IMR-90 (cell line): ENCODE measurements at regions not wholly inside any gene's neighbourhood (a gene's known extent, or its start where the extent isn't known, plus 50 kb on each side); places are given as distances from the start of the nearest gene placed in this dataset.

ENCODE experiments used
- ATAC-seq: fragments of 200-7000 bp; cut with Tn5 transposase; 2 replicates; pipeline ENCODE4 v1.9.1; 2020; ENCODE audit warnings: low read depth, mild to moderate bottlenecking, moderate library complexity
- BruUV-seq: library from RNA; stranded (reverse); fragments of 400-500 nt; replicated peaks from 2 replicates; lab custom pipeline; 2021; lab: Mats Ljungman, UMichigan
- CTCF ChIA-PET: fragments of 300-600 bp; formaldehyde crosslinking; extraction: SDS; loops from one replicate; lab custom pipeline; 2021; ENCODE audit warnings: antibody characterized with exemption; lab: Yijun Ruan, JAX
- POLR2A ChIA-PET: fragments of 300-600 bp; sonication (Branson Sonifier 250); formaldehyde crosslinking; loops from one replicate; lab custom pipeline; 2022; ENCODE audit warnings: antibody characterized with exemption; ENCODE audit not compliant: unreplicated experiment; lab: Charles Lee
- DNase-seq: peaks from one replicate; pipeline ENCODE4 v3.0.0; 2013
- H2AFZ ChIP-seq: replicated peaks from 2 replicates; pipeline ENCODE3; 2013; ENCODE audit warnings: low read length, mild to moderate bottlenecking; ENCODE audit not compliant: poor library complexity
- H2AK5ac ChIP-seq: 2 replicates; pipeline ENCODE4 v1.6.1; 2013; ENCODE audit warnings: low read depth, low read length, inconsistent platforms
- H2AK9ac ChIP-seq: replicated peaks from 2 replicates; pipeline ENCODE3; 2013; ENCODE audit warnings: mild to moderate bottlenecking, low read depth, low read length, moderate library complexity; ENCODE audit not compliant: poor library complexity
- H2BK120ac ChIP-seq: 2 replicates; pipeline ENCODE4 v1.6.1; 2013; ENCODE audit warnings: low read depth, low read length, inconsistent platforms
- H2BK15ac ChIP-seq: 3 replicates; pipeline ENCODE4 v1.6.1; 2013; ENCODE audit warnings: low read depth, low read length, inconsistent platforms
- H2BK20ac ChIP-seq: 2 replicates; pipeline ENCODE4 v1.6.1; 2013; ENCODE audit warnings: low read depth, mild to moderate bottlenecking, inconsistent platforms, low read length, moderate library complexity
- H2BK5ac ChIP-seq: 2 replicates; pipeline ENCODE4 v1.6.1; 2013; ENCODE audit warnings: mild to moderate bottlenecking, low read depth, low read length, inconsistent platforms; ENCODE audit not compliant: poor library complexity, severe bottlenecking
- H3K14ac ChIP-seq: replicated peaks from 2 replicates; pipeline ENCODE4 v1.6.1; 2013; ENCODE audit warnings: low read depth, low read length, inconsistent platforms
- H3K18ac ChIP-seq: 2 replicates; pipeline ENCODE4 v1.6.1; 2013; ENCODE audit warnings: low read depth, low read length, control low read depth
- H3K23ac ChIP-seq: 2 replicates; pipeline ENCODE4 v1.6.1; 2013; ENCODE audit warnings: low read depth, low read length, inconsistent platforms
- H3K27ac ChIP-seq: 2 replicates; pipeline ENCODE4 v1.5.1; 2013; ENCODE audit warnings: mild to moderate bottlenecking, control low read depth, low read length; ENCODE audit not compliant: insufficient read depth
- H3K27me3 ChIP-seq: 2 replicates; pipeline ENCODE4 v1.6.1; 2013; ENCODE audit warnings: low read length; ENCODE audit not compliant: control insufficient read depth, insufficient read depth
- H3K36me3 ChIP-seq: 2 replicates; pipeline ENCODE4 v1.6.1; 2013; ENCODE audit warnings: low read length, mixed read lengths; ENCODE audit not compliant: control insufficient read depth, insufficient read depth
- H3K4ac ChIP-seq: 2 replicates; pipeline ENCODE4 v1.6.1; 2013; ENCODE audit warnings: low read depth, low read length, inconsistent platforms
- H3K4me1 ChIP-seq: 2 replicates; pipeline ENCODE4 v1.6.1; 2013; ENCODE audit warnings: low read length, mixed read lengths; ENCODE audit not compliant: control insufficient read depth, insufficient read depth
- H3K4me2 ChIP-seq: 2 replicates; pipeline ENCODE4 v1.6.1; 2013; ENCODE audit warnings: low read depth, mild to moderate bottlenecking, control low read depth, low read length, moderate library complexity
- H3K4me3 ChIP-seq: 2 replicates; pipeline ENCODE4 v1.5.1; 2013; ENCODE audit warnings: low read depth, mild to moderate bottlenecking, control low read depth, low read length, moderate library complexity; ENCODE audit not compliant: insufficient read depth
- H3K56ac ChIP-seq: 2 replicates; pipeline ENCODE4 v1.6.1; 2013; ENCODE audit warnings: low read length, inconsistent platforms; ENCODE audit not compliant: insufficient read depth; ENCODE audit errors: extremely low read depth
- H3K79me1 ChIP-seq, 2 experiments: 2 replicates each; pipeline ENCODE4 v1.6.1; 2013; ENCODE audit warnings: low read length in 2 of 2, inconsistent platforms in 1 of 2, low read depth in 1 of 2
- H3K9ac ChIP-seq: 2 replicates; pipeline ENCODE4 v1.6.1; 2013; ENCODE audit warnings: low read depth, low read length, control low read depth
- H3K9me1 ChIP-seq: 2 replicates; pipeline ENCODE4 v1.6.1; 2013; ENCODE audit warnings: low read length, inconsistent platforms; ENCODE audit not compliant: insufficient read depth
- H3K9me3 ChIP-seq: 2 replicates; pipeline ENCODE4 v1.6.1; 2013; ENCODE audit warnings: low read length; ENCODE audit not compliant: control insufficient read depth, insufficient read depth
- H4K20me1 ChIP-seq: 2 replicates; pipeline ENCODE4 v1.6.1; 2013; ENCODE audit warnings: low read length, inconsistent platforms; ENCODE audit not compliant: insufficient read depth
- H4K5ac ChIP-seq: 2 replicates; pipeline ENCODE4 v1.6.1; 2013; ENCODE audit warnings: mild to moderate bottlenecking, low read depth, low read length, control low read depth
- H4K8ac ChIP-seq, 2 experiments: 2 replicates each; pipeline ENCODE4 v1.6.1; 2013; ENCODE audit warnings: low read depth in 2 of 2, low read length in 2 of 2, control low read depth in 1 of 2, inconsistent platforms in 1 of 2
- H4K91ac ChIP-seq: 2 replicates; pipeline ENCODE4 v1.6.1; 2013; ENCODE audit warnings: low read depth, low read length, inconsistent platforms; ENCODE audit not compliant: insufficient read depth
- CHD1 ChIP-seq: IDR thresholded peaks from 2 replicates; pipeline ENCODE4 v1.6.1; 2012; ENCODE audit warnings: low read depth, low read length, improper control_type of control experiment
- CTCF ChIP-seq: conservative IDR thresholded peaks from 2 replicates; pipeline ENCODE4 v1.5.1; 2012; ENCODE audit warnings: mild to moderate bottlenecking, low read depth, low read length, improper control_type of control experiment
- FOS ChIP-seq: fragments of 150-350 bp; IDR thresholded peaks from 2 replicates; pipeline ENCODE4 v1.6.1; 2016; ENCODE audit warnings: low read depth, low read length
- NFE2L2 ChIP-seq: fragments of 150-350 bp; IDR thresholded peaks from 2 replicates; pipeline ENCODE4 v1.6.1; 2016; ENCODE audit warnings: low read depth, mild to moderate bottlenecking, low read length
- RAD21 ChIP-seq: IDR thresholded peaks from 2 replicates; pipeline ENCODE4 v1.6.1; 2012; ENCODE audit warnings: low read length, improper control_type of control experiment
- RFX5 ChIP-seq: IDR thresholded peaks from 2 replicates; pipeline ENCODE4 v1.8.0; 2012; ENCODE audit warnings: low read depth, mild to moderate bottlenecking, low read length, moderate library complexity
- USF2 ChIP-seq: fragments of 150-350 bp; IDR thresholded peaks from 2 replicates; pipeline ENCODE4 v1.6.1; 2017; ENCODE audit warnings: mild to moderate bottlenecking, antibody characterized with exemption, low read length, low read depth
- WGBS, 2 experiments: methylation state at CpG; one replicate each; pipeline versions ENCODE4 v1.1.5 to v1.1.7; 2013; ENCODE audit warnings: missing lambda C conversion rate in 2 of 2; ENCODE audit not compliant: insufficient read length in 1 of 2; ENCODE audit errors: extremely low coverage in 2 of 2; 5-methylcytosine and 5-hydroxymethylcytosine counted together
- dilution Hi-C: fragments of 300-500 bp; cut with HindIII; formaldehyde crosslinking; loops from one replicate; pipeline ENCODE4 v1.14.3; 2018; ENCODE audit warnings: low sequenced_read_pairs; ENCODE audit not compliant: unreplicated experiment
- in situ Hi-C: fragments of 300-500 bp; cut with MboI; formaldehyde crosslinking; loops from 3 replicates; pipeline ENCODE4 v1.14.3; 2019; ENCODE audit warnings: low sequenced_read_pairs, inconsistent platforms, mixed read lengths
- intact Hi-C: fragments of 100-400 bp; cut with micrococcal nuclease; formaldehyde crosslinking; loops from 2 replicates; pipeline ENCODE4 v1.10.0; 2022

- H2AK5ac ChIP-seq = no peak overlapping the region
- no TSS peak for BruUV-seq
- H2BK20ac ChIP-seq = no peak overlapping the region
- no peak overlapping the region for H4K91ac ChIP-seq
- H3K27me3 ChIP-seq = no peaks in the 10 kb centered on the region
- no peak overlapping the region for H3K9ac ChIP-seq
- H3K23ac ChIP-seq = no peak overlapping the region
- H2BK15ac ChIP-seq = no peak overlapping the region
- H3K4me1 ChIP-seq = no peaks in the 10 kb centered on the region
- H3K79me1 ChIP-seq = no peaks in the 10 kb centered on the region
- H3K56ac ChIP-seq = no peak overlapping the region
- no peak overlapping the region for H3K4me3 ChIP-seq
- in situ Hi-C loops (no loop called here), dilution Hi-C loops (no loop called here), intact Hi-C loops (no loop called here)
- TF ChIP-seq RAD21 = no peak
- no peak for TF ChIP-seq USF2
- TF ChIP-seq FOS = no peak
- TF ChIP-seq CHD1 = no peak
- TF ChIP-seq CTCF = no peak
- TF ChIP-seq NFE2L2 = no peak
- no peak for TF ChIP-seq RFX5
- no peak overlapping the region for H2AK9ac ChIP-seq
- no CpG with 5 or more reads among the region's 3 CpGs for WGBS, 2 experiments
- H2BK5ac ChIP-seq = no peak overlapping the region
- H2BK120ac ChIP-seq = no peak overlapping the region
- H3K9me3 ChIP-seq = no peaks in the 10 kb centered on the region; the same call in 1 of the 2 replicates
- no peaks in the 10 kb centered on the region for H4K20me1 ChIP-seq
- H3K9me1 ChIP-seq = no peaks in the 10 kb centered on the region
- ATAC-seq (no peak), DNase-seq (no peak)
- POLR2A ChIA-PET = no interaction called here
- CTCF ChIA-PET = no interaction called here
- H3K14ac ChIP-seq = no peak overlapping the region
- no peak overlapping the region for H3K4me2 ChIP-seq
- no peak overlapping the region for H2AFZ ChIP-seq
- no peak overlapping the region for H3K18ac ChIP-seq
- H3K4ac ChIP-seq = no peak overlapping the region
- no peak overlapping the region for H4K8ac ChIP-seq
- no peak overlapping the region for H3K27ac ChIP-seq
- H4K5ac ChIP-seq = no peak overlapping the region
- no peaks in the 10 kb centered on the region for H3K36me3 ChIP-seq
These were observed 773.0 kb upstream of the HS6ST1 start for GRCh38 chr2:129091620-129092019.
